GM19463 (cell line): ENCODE measurements at regions not wholly inside any gene's neighbourhood (a gene's known extent, or its start where the extent isn't known, plus 50 kb on each side); places are given as distances from the start of the nearest gene placed in this dataset.
A peak's percentile ranks its signal among the peaks of the same experiment; 100 is the strongest.

Experiments used
- ATAC-seq: cut with Tn5 transposase; IDR thresholded peaks from one replicate; pipeline ENCODE4 v1.9.1; 2021; ENCODE audit warnings: mild to moderate bottlenecking, moderate library complexity; ENCODE audit not compliant: unreplicated experiment

GRCh38 chr3:159829056-159829455 lies 159.6 kb upstream of the IL12A start:
- no peak for ATAC-seq

- no peak for ATAC-seq
Observed at GRCh38 chr3:159829539-159830227, 159.0 kb upstream of the IL12A start.

GRCh38 chr3:159830523-159831154 lies 158.0 kb upstream of the IL12A start:
- ATAC-seq: no peak

- ATAC-seq: peak; percentile 49
Observed at GRCh38 chr3:159831466-159831865, 157.2 kb upstream of the IL12A start.

GRCh38 chr3:159832024-159832423 lies 156.6 kb upstream of the IL12A start:
- ATAC-seq: peak; percentile 89

GRCh38 chr3:159835126-159835525 lies 153.5 kb upstream of the IL12A start:
- ATAC-seq: no peak

GRCh38 chr3:159837725-159838124 lies 150.9 kb upstream of the IL12A start:
- ATAC-seq: no peak

- ATAC-seq: no peak
Observed at GRCh38 chr3:159838938-159839337, 149.7 kb upstream of the IL12A start.

- ATAC-seq: peak; percentile 66
Observed at GRCh38 chr3:159839561-159840379, 148.9 kb upstream of the IL12A start, which contains the start of gene SCHIP1. Gene SCHIP1 (plus strand): TSS chr3:159839861.

- ATAC-seq: no peak
Observed at GRCh38 chr3:159840703-159841299, 147.8 kb upstream of the IL12A start.

- ATAC-seq: no peak
Observed at GRCh38 chr3:159841766-159842165, 146.9 kb upstream of the IL12A start.

GRCh38 chr3:159843840-159844730 lies 144.6 kb upstream of the IL12A start:
- no peak for ATAC-seq

GRCh38 chr3:159844801-159845261 lies 143.8 kb upstream of the IL12A start:
- ATAC-seq: peak; percentile 31

- ATAC-seq: no peak
Observed at GRCh38 chr3:159845737-159846136, 142.9 kb upstream of the IL12A start.

- ATAC-seq: no peak
Observed at GRCh38 chr3:159846255-159846654, 142.4 kb upstream of the IL12A start.

GRCh38 chr3:159848348-159849118 lies 140.1 kb upstream of the IL12A start:
- no peak for ATAC-seq

- no peak for ATAC-seq
Observed at GRCh38 chr3:159850481-159850880, 138.2 kb upstream of the IL12A start.

GRCh38 chr3:159852266-159852665 lies 136.4 kb upstream of the IL12A start:
- ATAC-seq: no peak

- ATAC-seq: peak; percentile 46
Observed at GRCh38 chr3:159852821-159853505, 135.7 kb upstream of the IL12A start.
